ENCODE measurements at regions not wholly inside any gene's neighbourhood (a gene's known extent, or its start where the extent isn't known, plus 50 kb on each side); places are given as distances from the start of the nearest gene placed in this dataset.
"Not testable (repeated sequence)": the region's sequence is repeated elsewhere in the genome, so short reads cannot be mapped to it uniquely, and the experiment has no call there.

DNA sequence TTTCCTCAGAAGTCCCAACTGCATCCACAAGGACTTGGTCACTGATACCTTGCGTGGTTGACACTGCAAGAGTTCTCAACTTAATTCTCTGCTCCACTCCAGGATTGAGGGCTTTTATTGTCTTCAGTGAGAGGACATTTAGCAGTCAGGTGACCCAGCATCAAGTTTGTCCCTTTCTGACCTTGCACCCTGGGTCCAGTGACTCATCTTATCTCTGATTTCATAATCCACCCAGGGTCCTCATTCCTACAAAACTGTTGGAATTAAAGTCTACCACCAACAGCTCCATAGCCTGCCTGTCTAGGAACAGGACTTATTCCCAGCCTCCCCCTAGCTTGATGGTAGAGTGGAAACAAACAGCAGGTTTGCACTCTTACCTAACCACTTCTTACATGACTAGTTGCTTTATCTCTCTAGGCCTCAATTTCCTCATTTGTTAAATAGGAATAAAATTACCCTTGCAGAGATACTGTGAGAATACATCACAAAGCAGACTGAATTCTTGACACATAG lies 151.3 kb upstream of the LPP start:
- no peak for DNase-seq

DNA sequence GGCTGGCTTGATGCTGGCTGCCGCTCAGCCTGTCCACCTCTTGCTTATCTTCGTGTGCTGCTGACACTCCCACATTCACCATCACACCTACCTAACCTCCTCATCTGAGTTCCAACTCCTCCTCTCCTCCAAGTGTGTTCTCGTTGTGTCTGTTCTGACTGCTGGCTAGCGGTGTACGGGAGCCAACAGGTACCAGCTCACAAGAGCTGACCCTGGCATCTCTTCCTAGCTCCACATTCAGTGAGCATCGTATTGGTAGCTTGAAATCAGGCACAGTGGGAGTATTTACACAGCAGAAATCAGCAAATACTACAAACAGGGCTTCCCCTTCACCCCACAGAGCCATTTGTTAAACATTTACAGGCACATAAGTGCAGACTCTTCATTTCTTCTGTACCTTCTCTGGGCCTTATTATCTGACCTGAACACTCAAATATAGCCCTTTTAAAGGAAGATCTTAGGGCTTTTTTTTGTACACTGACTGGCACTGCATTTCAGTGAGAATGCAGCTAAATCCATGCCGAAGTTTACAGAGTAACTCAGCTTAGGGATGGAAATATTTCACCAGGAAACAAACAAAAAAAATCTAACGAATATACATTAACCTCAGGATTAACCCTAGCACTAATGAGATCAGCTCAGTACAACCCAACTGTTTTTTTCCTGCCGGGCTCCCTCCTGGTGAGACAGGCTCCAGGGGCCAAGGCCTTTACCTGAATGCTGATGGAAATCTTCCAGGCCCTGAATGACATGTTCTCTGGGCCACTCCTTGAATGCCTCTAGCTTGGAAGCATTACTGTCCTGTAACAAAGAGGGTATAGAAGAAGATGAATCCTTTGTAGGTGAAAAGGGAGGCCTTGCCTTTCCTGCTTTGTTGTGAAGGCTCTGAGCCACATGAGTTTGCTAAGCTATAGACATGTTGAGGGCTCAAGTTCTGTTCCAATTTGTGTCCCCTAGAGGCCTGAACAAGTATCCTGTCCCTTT lies 150.5 kb upstream of the LPP start:
- DNase-seq: no peak

DNA sequence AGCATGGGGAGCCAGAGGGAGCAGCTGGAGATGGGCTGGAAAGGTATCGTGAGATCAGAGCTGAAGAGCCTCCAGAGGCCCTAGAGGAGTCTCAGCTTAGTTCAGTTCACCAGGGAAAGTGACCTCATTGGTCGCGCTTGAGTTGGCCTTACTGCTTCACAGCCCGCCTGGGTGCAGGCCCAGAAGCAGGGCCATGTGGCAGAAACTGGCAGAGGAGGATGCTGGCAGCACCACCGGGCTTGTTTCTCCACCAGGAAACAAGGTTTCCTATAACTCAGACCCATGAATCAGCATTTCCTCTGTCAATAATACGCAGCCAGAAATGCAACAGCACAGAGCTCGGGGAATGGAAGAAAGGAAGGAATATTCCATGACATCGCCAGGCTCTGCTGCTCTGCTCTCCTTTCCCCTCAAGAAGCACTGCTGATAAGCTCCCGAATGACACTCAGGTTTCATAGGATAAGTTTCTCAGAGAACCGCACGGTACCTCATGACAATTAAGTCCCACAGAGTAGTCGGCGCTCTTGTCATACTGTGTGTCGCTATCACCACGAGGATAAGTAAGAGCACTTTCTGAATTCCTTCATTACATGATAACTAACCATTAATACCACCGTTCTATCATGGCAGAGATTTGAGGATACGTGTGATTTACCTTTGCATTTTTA lies 147.1 kb upstream of the LPP start:
- DNase-seq: no peak

DNA sequence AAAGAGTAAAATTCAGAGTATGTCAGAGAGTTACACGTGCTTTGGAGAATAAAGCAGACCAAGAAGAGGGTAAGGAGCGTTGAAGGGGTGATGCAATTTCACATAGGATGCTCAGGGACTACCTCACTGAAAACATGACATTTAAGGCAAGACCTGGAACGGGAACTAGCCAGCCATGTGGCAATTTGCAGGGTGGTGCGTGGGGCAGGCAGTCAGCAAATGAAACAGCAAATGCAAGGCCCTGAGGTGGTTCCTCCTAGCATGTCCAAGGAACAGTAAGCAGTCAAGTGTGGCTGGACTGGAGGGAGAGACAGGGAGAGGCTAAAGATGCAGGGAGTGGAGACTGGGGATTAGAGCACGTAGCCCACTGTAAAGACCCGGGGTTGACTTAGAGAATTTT lies 146.1 kb upstream of the LPP start:
- DNase-seq: no peak

GRCh38 chr3:188008582-188009213 lies 145.3 kb upstream of the LPP start:
- no peak for DNase-seq

- DNase-seq: no peak
Observed at GRCh38 chr3:188010478-188010877, 143.5 kb upstream of the LPP start.

- DNase-seq: no peak
Observed at GRCh38 chr3:188019727-188020126, 134.2 kb upstream of the LPP start.

GRCh38 chr3:188021041-188021440 lies 132.9 kb upstream of the LPP start:
- DNase-seq: no peak

DNA sequence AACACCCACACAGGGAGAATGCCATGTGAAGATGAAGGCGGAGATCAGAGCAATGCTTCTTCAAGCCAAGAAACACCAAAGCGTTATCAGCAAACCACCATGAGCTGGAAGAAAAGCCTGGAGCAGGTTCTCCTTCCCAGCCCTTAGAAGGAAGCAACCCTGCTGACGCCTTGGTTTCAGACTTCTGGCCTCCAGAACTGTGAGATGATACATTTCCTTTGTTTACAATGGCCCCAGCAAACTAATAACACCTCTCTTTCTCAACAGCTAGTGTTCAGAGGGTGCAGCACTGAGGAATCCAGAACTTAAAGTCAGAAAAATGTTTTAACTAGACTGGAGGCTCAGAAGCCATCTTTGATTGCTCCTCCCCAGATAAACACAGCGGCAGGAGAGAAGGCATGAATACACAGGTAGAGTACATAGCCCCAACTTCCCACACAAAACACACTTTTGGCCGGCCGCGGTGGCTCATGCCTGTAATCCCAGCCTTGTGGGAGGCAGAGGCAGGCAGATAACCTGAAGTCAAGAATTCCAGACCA lies 132.4 kb upstream of the LPP start:
- peak; percentile 43 for DNase-seq

DNA sequence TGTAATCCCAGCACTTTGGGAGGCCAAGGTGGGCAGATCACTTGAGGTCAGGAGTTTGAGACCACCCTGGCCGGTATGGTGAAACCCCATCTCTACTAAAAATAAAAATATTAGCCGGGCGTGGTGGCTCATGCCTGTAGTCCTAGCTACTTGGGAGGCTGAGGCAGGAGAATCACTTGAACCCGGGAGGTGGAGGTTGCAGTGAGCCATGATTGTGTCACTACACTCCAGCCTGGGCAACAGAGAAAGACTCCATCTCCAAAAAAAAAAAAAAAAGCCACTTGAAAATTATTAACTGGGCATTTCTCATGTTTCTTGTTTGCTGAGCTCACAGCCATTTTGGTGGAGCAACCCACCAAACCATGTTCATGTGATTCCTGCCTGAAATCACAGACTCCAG lies 131.1 kb upstream of the LPP start:
- DNase-seq: not testable (repeated sequence)

GRCh38 chr3:188025555-188025954 lies 128.4 kb upstream of the LPP start:
- DNase-seq: no peak

- no peak for DNase-seq
Observed at GRCh38 chr3:188026191-188026968, 127.6 kb upstream of the LPP start.

DNA sequence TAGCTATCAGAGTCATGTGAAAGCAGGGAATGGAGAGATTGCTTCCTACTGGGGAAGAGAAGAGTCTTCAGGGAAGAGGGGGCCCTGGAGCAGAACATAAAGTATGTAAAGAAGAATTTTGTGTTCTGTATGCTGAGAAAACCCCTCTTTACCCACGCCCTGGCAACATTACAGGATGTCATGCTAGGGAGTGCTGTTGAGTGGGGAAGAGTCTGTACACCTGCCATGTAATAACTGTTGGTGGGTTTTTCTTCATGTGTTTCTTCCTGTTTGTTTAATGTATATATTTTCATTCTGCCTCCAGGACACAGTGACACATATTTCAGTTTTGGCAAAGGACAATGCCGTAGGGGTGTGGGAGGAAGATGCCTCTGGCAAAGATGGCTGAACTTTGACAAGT lies 122.8 kb upstream of the LPP start:
- DNase-seq: no peak

DNA sequence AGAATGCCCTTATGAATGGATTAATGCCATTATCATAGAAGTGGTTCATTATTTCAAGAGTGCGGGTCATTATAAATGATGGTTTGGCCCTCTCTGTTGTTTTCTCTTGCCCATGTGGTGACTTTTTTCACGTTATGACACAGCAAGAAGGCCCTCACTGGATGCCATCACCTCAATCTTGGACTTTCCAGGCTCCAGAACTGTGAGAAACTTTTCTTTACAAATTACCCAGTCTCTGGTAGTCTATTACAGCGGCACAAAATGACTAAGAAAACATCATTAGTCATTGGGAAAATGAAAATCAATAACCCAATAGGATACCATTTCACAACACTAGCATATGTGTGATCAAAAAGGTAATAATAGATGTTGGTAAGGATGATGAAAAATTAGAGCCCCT lies 119.0 kb upstream of the LPP start:
- DNase-seq: no peak

DNA sequence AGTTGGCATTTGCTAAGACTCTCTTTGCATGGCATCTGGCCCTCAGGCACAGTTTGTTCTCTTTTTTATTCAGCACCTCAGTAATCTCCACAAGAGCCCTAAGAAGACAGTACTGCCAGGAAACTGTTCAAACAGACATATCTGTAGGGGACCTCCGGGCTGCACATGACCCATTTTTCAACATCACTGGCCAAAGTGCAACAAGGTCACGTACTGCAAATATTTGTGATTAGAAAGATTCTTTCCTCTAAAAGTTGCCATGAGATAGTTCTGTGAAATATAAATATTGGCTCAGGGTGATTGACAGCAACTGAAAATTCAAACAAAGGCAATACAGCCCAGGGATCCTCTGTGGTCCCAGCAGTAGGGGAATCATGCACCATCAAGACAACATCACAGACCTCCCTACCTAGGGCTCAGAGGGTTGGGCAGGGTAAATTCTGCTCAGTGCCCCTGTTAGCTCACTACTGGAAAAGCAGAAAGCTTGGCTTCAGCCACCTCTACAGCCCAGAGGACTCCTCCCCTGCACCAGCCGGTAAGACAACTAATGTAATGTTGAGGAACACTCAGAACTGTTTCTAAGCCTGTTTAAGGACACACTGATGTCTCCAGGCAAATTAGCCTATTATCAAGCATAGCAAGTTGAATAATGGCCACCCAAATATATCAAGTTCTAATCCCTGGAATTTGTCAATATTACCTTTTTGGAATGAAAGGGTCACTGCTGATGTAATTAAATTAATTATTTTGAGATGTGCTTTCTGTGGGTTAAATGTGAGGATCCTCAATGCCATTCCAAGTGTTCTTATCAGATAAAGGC lies 117.4 kb upstream of the LPP start:
- DNase-seq: no peak

GRCh38 chr3:188037195-188037718 lies 116.7 kb upstream of the LPP start:
- peak; percentile 63 for DNase-seq

DNA sequence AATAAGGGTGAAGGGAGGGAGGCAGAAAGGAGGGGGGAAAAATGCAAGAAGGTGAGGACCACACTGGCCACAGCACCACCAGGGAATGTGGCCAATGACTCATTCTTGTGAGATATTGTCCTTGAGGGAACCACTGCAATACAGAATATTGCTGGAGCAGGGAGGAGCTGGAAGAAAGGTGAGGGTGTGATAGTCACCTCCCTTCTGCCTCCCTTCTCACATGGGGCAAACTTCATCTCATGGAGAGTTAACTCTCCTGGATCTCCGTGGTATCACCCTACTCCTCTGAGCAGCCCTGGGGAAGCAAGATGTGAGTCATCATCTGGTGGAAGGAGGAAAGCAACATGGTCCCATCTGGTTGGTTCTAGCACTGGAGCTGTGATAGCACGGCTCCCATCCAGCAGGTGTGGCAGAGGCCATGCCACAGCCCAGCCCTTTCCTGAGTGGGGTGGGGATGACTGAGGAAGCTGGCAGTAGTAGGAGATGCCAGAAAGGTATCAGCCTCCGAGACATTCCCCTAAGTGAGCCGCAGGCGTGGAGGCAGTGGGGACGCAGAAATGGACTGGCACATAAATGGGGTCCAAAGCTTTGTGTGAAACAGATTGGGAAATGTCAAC lies 115.9 kb upstream of the LPP start:
- DNase-seq: peak; percentile 47

DNA sequence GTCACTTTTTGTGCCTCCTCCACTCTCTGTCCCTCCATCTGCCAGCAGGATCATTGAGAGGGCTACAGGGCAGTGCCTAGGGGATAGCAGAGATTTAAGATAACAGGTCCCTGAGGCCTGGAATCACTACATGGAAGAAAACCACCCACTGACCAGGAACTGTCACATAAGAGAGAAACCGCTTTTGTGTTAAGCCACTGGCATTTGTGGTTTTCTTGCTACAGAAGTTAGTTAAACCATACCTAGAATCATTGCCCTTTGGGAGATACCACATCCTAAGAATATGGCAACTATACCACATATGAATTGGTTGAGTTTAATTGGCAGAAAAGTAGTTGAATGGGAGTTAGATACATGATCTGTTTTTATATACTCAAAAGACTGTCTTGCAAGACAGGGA lies 112.8 kb upstream of the LPP start:
- no peak for DNase-seq

DNA sequence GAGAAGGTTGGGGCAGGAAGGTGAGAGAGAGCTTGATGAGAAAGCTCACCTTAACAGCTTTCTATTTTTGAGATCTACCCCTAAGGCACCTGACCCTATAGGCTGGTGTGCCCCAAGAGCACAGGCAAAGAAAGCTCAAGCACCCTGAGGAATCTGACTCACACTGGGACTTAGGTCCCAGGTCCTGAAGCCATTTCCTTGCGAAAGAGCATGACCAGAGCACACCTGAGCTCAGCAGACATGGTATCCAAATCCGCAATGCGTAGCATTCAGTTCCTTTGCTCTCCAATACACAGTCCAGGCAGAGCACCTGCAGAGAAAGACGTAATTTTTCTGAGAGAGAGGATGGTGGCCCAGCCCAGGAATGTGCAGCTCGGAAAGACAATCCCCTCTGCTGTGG lies 112.1 kb upstream of the LPP start:
- no peak for DNase-seq

- no peak for DNase-seq
Observed at GRCh38 chr3:188042466-188042865, 111.5 kb upstream of the LPP start.

DNA sequence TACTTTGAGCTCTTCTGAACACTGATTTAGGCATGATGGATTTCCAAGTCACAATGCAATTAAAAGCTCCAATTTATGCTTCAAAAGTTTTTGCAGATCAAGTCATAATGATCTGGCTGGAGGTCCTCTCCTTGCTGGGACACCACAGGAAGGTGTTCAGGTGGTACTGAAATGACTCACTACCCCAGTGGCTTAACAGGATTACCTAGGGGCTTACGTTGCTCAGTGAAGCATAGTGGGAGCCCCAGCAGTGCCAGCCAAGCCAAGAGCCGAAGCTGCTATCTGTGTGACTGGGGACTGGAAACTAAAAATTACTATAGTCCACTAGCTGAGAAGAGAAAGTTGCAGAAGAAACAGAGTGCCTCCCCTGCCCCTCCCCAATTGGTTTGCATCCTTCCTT lies 110.1 kb upstream of the LPP start:
- no peak for DNase-seq
